OCI-LY3 (cell line): ENCODE measurements at regions not wholly inside any gene's neighbourhood (a gene's known extent, or its start where the extent isn't known, plus 50 kb on each side); places are given as distances from the start of the nearest gene placed in this dataset.
"Not testable (repeated sequence)": the region's sequence is repeated elsewhere in the genome, so short reads cannot be mapped to it uniquely, and the experiment has no call there.

Experiments used
- H2AFZ ChIP-seq: fragments of 200-600, 300-600 bp; shearing (Covaris generic); 2 replicates; pipeline ENCODE4 v1.6.0; 2014; ENCODE audit warnings: antibody characterized with exemption, low read depth, low read length
- H3K27ac ChIP-seq: fragments of 200-600, 300-600 bp; sonication (generic); 2 replicates; pipeline ENCODE4 v1.5.1; 2014; ENCODE audit warnings: mild to moderate bottlenecking, low read length, moderate library complexity, mixed read lengths
- H3K27me3 ChIP-seq: fragments of 200-600, 300-600 bp; sonication (generic); 2 replicates; pipeline ENCODE4 v1.6.1; 2014; ENCODE audit warnings: low read depth, low read length, mixed read lengths
- H3K36me3 ChIP-seq: fragments of 200-600, 300-600 bp; sonication (generic); replicated peaks from 2 replicates; pipeline ENCODE3; 2014; ENCODE audit warnings: low read depth, low read length, mixed read lengths
- H3K4me1 ChIP-seq: fragments of 300-600, 200-600 bp; sonication (generic); 2 replicates; pipeline ENCODE4 v1.6.1; 2014; ENCODE audit warnings: low read length, mixed read lengths
- H3K4me2 ChIP-seq: fragments of 200-600, 300-600 bp; sonication (generic); 2 replicates; pipeline ENCODE4 v1.6.1; 2014; ENCODE audit warnings: low read length, mixed read lengths
- H3K4me3 ChIP-seq: fragments of 300-600, 200-600 bp; sonication (generic); 2 replicates; pipeline ENCODE4 v1.5.1; 2014; ENCODE audit warnings: antibody characterized with exemption, mild to moderate bottlenecking, low read length, moderate library complexity
- H3K79me2 ChIP-seq: fragments of 300-600, 200-600 bp; shearing (Covaris generic); 2 replicates; pipeline ENCODE4 v1.6.1; 2014; ENCODE audit warnings: mild to moderate bottlenecking, low read length, mixed read lengths
- H3K9ac ChIP-seq: fragments of 300-600, 200-600 bp; shearing (Covaris generic); 2 replicates; pipeline ENCODE4 v1.6.0; 2014; ENCODE audit warnings: mild to moderate bottlenecking, low read length, moderate library complexity
- H3K9me3 ChIP-seq: fragments of 200-600, 300-600 bp; shearing (Covaris generic); 2 replicates; pipeline ENCODE4 v1.6.1; 2014; ENCODE audit warnings: low read length, mixed read lengths; ENCODE audit not compliant: insufficient read depth
- H4K20me1 ChIP-seq: fragments of 200-600, 300-600 bp; sonication (generic); 2 replicates; pipeline ENCODE4 v1.6.1; 2016; ENCODE audit warnings: low read length, mixed read lengths; ENCODE audit not compliant: insufficient read depth
- CTCF ChIP-seq: fragments of 200-600, 300-600 bp; sonication (generic); IDR thresholded peaks from 2 replicates; pipeline ENCODE4 v1.5.1; 2014; ENCODE audit warnings: antibody characterized with exemption, low read length, low read depth
- EZH2phosphoT487 ChIP-seq: fragments of 200-600 bp; shearing (Covaris generic); IDR thresholded peaks from 2 replicates; pipeline ENCODE4 v1.6.1; 2018; ENCODE audit warnings: antibody characterized with exemption, mixed run types, low read depth

- not testable (repeated sequence) for H2AFZ ChIP-seq, H3K4me3 ChIP-seq, H3K4me2 ChIP-seq, H3K27me3 ChIP-seq, H4K20me1 ChIP-seq, H3K27ac ChIP-seq, H3K79me2 ChIP-seq, H3K9me3 ChIP-seq, H3K36me3 ChIP-seq, H3K4me1 ChIP-seq, H3K9ac ChIP-seq
Measured at GRCh38 chr12:131344715-131345520, 366.0 kb upstream of the SFSWAP start.

GRCh38 chr12:131345521-131346436 is 365.1 kb upstream of the SFSWAP start:
- H3K79me2 ChIP-seq = no peaks in the 10 kb centered on the region
- no peaks in the 10 kb centered on the region for H3K36me3 ChIP-seq
- no peaks in the 10 kb centered on the region for H3K9me3 ChIP-seq
- H3K27me3 ChIP-seq = no peaks in the 10 kb centered on the region
- no peaks in the 10 kb centered on the region for H4K20me1 ChIP-seq
- no peak overlapping the region for H3K4me2 ChIP-seq
- no peak overlapping the region for H2AFZ ChIP-seq
- TF ChIP-seq CTCF (no peak), EZH2phosphoT487 (no peak)
- no peak overlapping the region for H3K9ac ChIP-seq
- H3K27ac ChIP-seq = no peak overlapping the region
- peaks cover 4% of the 10 kb centered on the region; the same call in 1 of the 2 replicates for H3K4me1 ChIP-seq
- no peak overlapping the region for H3K4me3 ChIP-seq

GRCh38 chr12:131346555-131347344 is 364.1 kb upstream of the SFSWAP start:
- Histone ChIP-seq H3K36me3 (no peaks in the 10 kb centered on the region), H3K79me2 (no peaks in the 10 kb centered on the region), H3K4me1 (peaks cover 13% of the 10 kb centered on the region; the same call in 1 of the 2 replicates), H3K27ac (no peak overlapping the region), H3K27me3 (no peaks in the 10 kb centered on the region), H3K9me3 (no peaks in the 10 kb centered on the region), H3K4me3 (no peak overlapping the region), H2AFZ (no peak overlapping the region), H3K4me2 (no peak overlapping the region), H4K20me1 (no peaks in the 10 kb centered on the region), H3K9ac (no peak overlapping the region)
- TF ChIP-seq EZH2phosphoT487 (no peak), CTCF (no peak)

GRCh38 chr12:131347345-131347714 is 363.6 kb upstream of the SFSWAP start:
- H2AFZ ChIP-seq = no peak overlapping the region
- H3K27ac ChIP-seq = no peak overlapping the region
- H3K36me3 ChIP-seq = no peaks in the 10 kb centered on the region
- no peak overlapping the region for H3K9ac ChIP-seq
- no peak overlapping the region for H3K4me3 ChIP-seq
- no peak overlapping the region for H3K4me2 ChIP-seq
- no peak for TF ChIP-seq EZH2phosphoT487
- no peak for TF ChIP-seq CTCF
- H3K4me1 ChIP-seq = peaks cover 13% of the 10 kb centered on the region; the same call in 1 of the 2 replicates
- no peaks in the 10 kb centered on the region for H3K79me2 ChIP-seq
- no peaks in the 10 kb centered on the region for H3K9me3 ChIP-seq
- H3K27me3 ChIP-seq = no peaks in the 10 kb centered on the region
- no peaks in the 10 kb centered on the region for H4K20me1 ChIP-seq
